ENCODE measurements at regions not wholly inside any gene's neighbourhood (a gene's known extent, or its start where the extent isn't known, plus 50 kb on each side); places are given as distances from the start of the nearest gene placed in this dataset.
"Not testable (repeated sequence)": the region's sequence is repeated elsewhere in the genome, so short reads cannot be mapped to it uniquely, and the experiment has no call there.

- not testable (repeated sequence) for TF ChIP-seq CTCF (IDR thresholded peaks at IDR 0.05; ENCODE audit: low read length); EZH2 (optimal IDR thresholded peaks at IDR 0.05; ENCODE audit: low read depth, low read length); EZH2phosphoT487 (IDR thresholded peaks at IDR 0.05; ENCODE audit: low read length)
These were observed 753.8 kb downstream of the PCDH17 start for GRCh38 chr13:58385336-58385735.
